SK-N-MC (cell line): ENCODE measurements at regions not wholly inside any gene's neighbourhood (a gene's known extent, or its start where the extent isn't known, plus 50 kb on each side); places are given as distances from the start of the nearest gene placed in this dataset.

Source experiments
- EZH2 ChIP-seq: fragments of 200-600 bp; sonication (generic); IDR thresholded peaks from one replicate; pipeline ENCODE4 v1.6.1; 2017; ENCODE audit warnings: antibody characterized with exemption
- POLR2AphosphoS5 ChIP-seq: IDR thresholded peaks from 2 replicates; pipeline ENCODE4 v1.6.1; 2012; ENCODE audit warnings: mild to moderate bottlenecking, low read depth, low read length, borderline replicate concordance

GRCh38 chr15:29914511-29914926 lies 92.3 kb upstream of the TJP1 start:
- TF ChIP-seq POLR2AphosphoS5 (no peak), EZH2 (no peak)
